GM12878 (cell line): ENCODE measurements at regions not wholly inside any gene's neighbourhood (a gene's known extent, or its start where the extent isn't known, plus 50 kb on each side); places are given as distances from the start of the nearest gene placed in this dataset.

Source experiments
- ATAC-seq: fragments of 200-7000 bp; cut with Tn5 transposase; 3 replicates; pipeline ENCODE4 v1.9.1; 2020; ENCODE audit warnings: mild to moderate bottlenecking, moderate library complexity
- BruUV-seq: library from RNA; stranded (reverse); fragments of 400-500 nt; replicated peaks from 2 replicates; lab custom pipeline; 2021; lab: Mats Ljungman, UMichigan
- CTCF ChIA-PET: fragments of 300-600 bp; sonication (Branson Sonifier 250); formaldehyde crosslinking; extraction: SDS; loops from one replicate; lab custom pipeline; 2021; ENCODE audit warnings: inconsistent platforms; lab: Yijun Ruan, JAX
- POLR2A ChIA-PET: fragments of 350-600 bp; formaldehyde crosslinking; extraction: SDS; loops from one replicate; lab custom pipeline; 2021; ENCODE audit warnings: inconsistent platforms; lab: Charles Lee
- RAD21 ChIA-PET: fragments of 300-600 bp; sonication (Branson Sonifier 250); formaldehyde crosslinking; loops from one replicate; lab custom pipeline; 2023; ENCODE audit warnings: antibody characterized with exemption; ENCODE audit not compliant: unreplicated experiment; lab: Charles Lee
- SMC1A ChIA-PET: fragments of 300-600 bp; sonication (Branson Sonifier 250); formaldehyde crosslinking; loops from one replicate; lab custom pipeline; 2023; ENCODE audit not compliant: unreplicated experiment, uncharacterized antibody; lab: Charles Lee
- DNase-seq: peaks from one replicate; pipeline ENCODE4 v3.0.0-alpha.2; 2011; ENCODE audit warnings: low read depth, low spot score
- FAIRE-seq: peaks from 3 replicates; lab custom pipeline; 2011; peaks lifted over from hg19 to GRCh38; lab: Jason Lieb, UNC
- H2AFZ ChIP-seq: 2 replicates; pipeline ENCODE4 v1.6.0; 2011; ENCODE audit warnings: low read depth, low read length, control low read depth; ENCODE audit not compliant: control insufficient read depth
- H3K27ac ChIP-seq: 2 replicates; pipeline ENCODE4 v1.5.1; 2011; ENCODE audit warnings: control low read depth; ENCODE audit not compliant: control insufficient read depth, insufficient read depth
- H3K27me3 ChIP-seq, 2 experiments: replicated peaks in 1 of 2; 2 replicates each; pipeline versions ENCODE4 v1.6.0 to v1.6.1; 2011; ENCODE audit warnings: low read length in 1 of 2; ENCODE audit not compliant: control insufficient read depth in 2 of 2, insufficient read depth in 2 of 2
- H3K36me3 ChIP-seq, 2 experiments: 2 replicates each; pipeline ENCODE4 v1.5.1; 2011; ENCODE audit warnings: low read length in 1 of 2; ENCODE audit not compliant: control insufficient read depth in 2 of 2, insufficient read depth in 2 of 2
- H3K4me1 ChIP-seq: 2 replicates; pipeline ENCODE4 v1.6.1; 2011; ENCODE audit warnings: mild to moderate bottlenecking, low read length, moderate library complexity, mixed read lengths; ENCODE audit not compliant: control insufficient read depth, insufficient read depth
- H3K4me2 ChIP-seq: 2 replicates; pipeline ENCODE4 v1.6.0; 2011; ENCODE audit warnings: control low read depth; ENCODE audit not compliant: control insufficient read depth, insufficient read depth
- H3K4me3 ChIP-seq: fragments of 200-600 bp; sonication (generic); 2 replicates; pipeline ENCODE4 v1.5.1; 2016
- H3K79me2 ChIP-seq: 2 replicates; pipeline ENCODE4 v1.6.0; 2011; ENCODE audit warnings: low read length; ENCODE audit not compliant: control insufficient read depth, insufficient read depth
- H3K9ac ChIP-seq: 2 replicates; pipeline ENCODE4 v1.8.0; 2011; ENCODE audit warnings: low read length, control low read depth, mixed read lengths; ENCODE audit not compliant: control insufficient read depth, insufficient read depth
- H3K9me3 ChIP-seq: replicated peaks from 3 replicates; pipeline ENCODE4 v1.5.1; 2011; ENCODE audit warnings: mild to moderate bottlenecking, low read length; ENCODE audit not compliant: control insufficient read depth, insufficient read depth
- H4K20me1 ChIP-seq: 2 replicates; pipeline ENCODE4 v1.6.0; 2011; ENCODE audit not compliant: control insufficient read depth, insufficient read depth
- EP300 ChIP-seq, 2 experiments: fragments of 150-350 bp in 1 of 2; IDR thresholded peaks; 2 replicates each; pipeline ENCODE4 v1.6.1; 2011 to 2012; ENCODE audit warnings: low read depth in 2 of 2, low read length in 2 of 2, borderline replicate concordance in 1 of 2, improper control_type of control experiment in 1 of 2, inconsistent platforms in 1 of 2; ENCODE audit not compliant: control insufficient read depth in 1 of 2
- HDAC2 ChIP-seq: fragments of 200-600 bp; sonication (generic); IDR thresholded peaks from 2 replicates; pipeline ENCODE4 v1.6.1; 2017
- LARP7 ChIP-seq: fragments of 450-650 bp; IDR thresholded peaks from 2 replicates; pipeline ENCODE4 v1.6.1; 2017; ENCODE audit warnings: mild to moderate bottlenecking
- MLLT1 ChIP-seq: fragments of 450-650 bp; IDR thresholded peaks from 2 replicates; pipeline ENCODE4 v1.6.1; 2016; ENCODE audit warnings: mild to moderate bottlenecking
- SMC3 ChIP-seq: IDR thresholded peaks from 2 replicates; pipeline ENCODE4 v1.6.1; 2011; ENCODE audit warnings: low read length, improper control_type of control experiment, borderline replicate concordance
- TCF7 ChIP-seq: IDR thresholded peaks from 2 replicates; pipeline ENCODE4 v1.6.1; 2014; ENCODE audit warnings: antibody characterized with exemption, borderline replicate concordance
- ZBTB40 ChIP-seq: fragments of 450-650 bp; IDR thresholded peaks from 2 replicates; pipeline ENCODE4 v1.6.1; 2016; ENCODE audit warnings: mild to moderate bottlenecking, moderate library complexity, borderline replicate concordance
- ZNF622 ChIP-seq: fragments of 450-650 bp; IDR thresholded peaks from 2 replicates; pipeline ENCODE4 v1.6.1; 2017; ENCODE audit warnings: mild to moderate bottlenecking, inconsistent platforms
- WGBS: methylation state at CpG from one replicate; pipeline ENCODE4 v1.1.6; 2016; ENCODE audit warnings: low lambda C conversion rate; ENCODE audit not compliant: insufficient replicate concordance, insufficient coverage; ENCODE audit errors: missing lambda C conversion rate; 5-methylcytosine and 5-hydroxymethylcytosine counted together
- in situ Hi-C: fragments of 300-500 bp; cut with MboI; formaldehyde crosslinking; loops from 9 replicates; pipeline ENCODE4 v1.14.3; 2018; ENCODE audit warnings: mixed read lengths
- intact Hi-C: fragments of 100-400 bp; cut with micrococcal nuclease; formaldehyde crosslinking; loops from one replicate; pipeline ENCODE4 v1.14.2; 2022; ENCODE audit not compliant: unreplicated experiment
- TF ChIP-seq, protein P1 (sequence below): fragments of 450-650 bp; formaldehyde crosslinking; IDR thresholded peaks from 2 replicates; pipeline ENCODE4 v1.4.0; 2020; ENCODE audit warnings: mild to moderate bottlenecking, moderate library complexity

DNA sequence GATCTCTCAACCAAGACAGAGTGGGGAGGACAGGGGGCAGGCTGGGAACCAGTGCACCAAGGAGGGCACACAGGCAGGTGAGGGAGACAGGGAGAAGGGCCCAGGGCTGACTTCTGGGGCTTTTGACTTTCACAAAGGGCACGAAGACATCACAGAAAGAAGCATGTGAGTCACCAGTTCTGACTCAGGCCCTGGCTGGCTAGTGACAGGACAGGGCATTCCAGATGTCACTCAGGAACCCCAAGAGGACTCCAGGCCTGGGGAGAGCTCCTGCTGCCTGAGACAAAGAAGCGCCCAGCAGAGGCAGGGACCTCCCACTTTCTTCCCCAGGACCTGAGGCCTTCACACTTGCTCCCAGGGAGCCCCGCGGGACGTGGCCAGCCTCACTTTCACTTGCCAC, 497.2 kb downstream of the BUD13 start:
- 60% methylated on average over 5 of the region's 5 CpGs for WGBS
- in situ Hi-C loops (loop anchor here (5.0 kb wide), 1 partner anchor 943 kb away; no protein-coding TSS in a partner anchor), intact Hi-C loops (loop anchor here (1.0 to 10.0 kb wide), 6 partner anchors 283 to 951 kb away; no protein-coding TSS in a partner anchor)
- BruUV-seq: no TSS peak
- H3K27ac ChIP-seq: no peak overlapping the region
- FAIRE-seq (no peak), ATAC-seq (peak; percentile 46), DNase-seq (no peak)
- CTCF ChIA-PET: interaction anchor here (1.1 kb wide), 1 partner anchor 950 kb away, joined by 6 read pairs; no protein-coding TSS in a partner anchor
- H3K9ac ChIP-seq: no peak overlapping the region
- no peaks in the 10 kb centered on the region for H3K9me3 ChIP-seq
- H3K4me1 ChIP-seq: no peaks in the 10 kb centered on the region
- no peaks in the 10 kb centered on the region; a peak in 1 of 4 replicates for H3K27me3 ChIP-seq
- H2AFZ ChIP-seq: no peak overlapping the region
- POLR2A ChIA-PET: no interaction called here
- H4K20me1 ChIP-seq: no peaks in the 10 kb centered on the region
- no peaks in the 10 kb centered on the region for H3K79me2 ChIP-seq
- H3K36me3 ChIP-seq: no peaks in the 10 kb centered on the region
- SMC1A ChIA-PET: no interaction called here
- no peak overlapping the region for H3K4me3 ChIP-seq
- RAD21 ChIA-PET: no interaction called here
- H3K4me2 ChIP-seq: no peak overlapping the region
- no peak for TF ChIP-seq TCF7
- TF ChIP-seq, protein P1, sequence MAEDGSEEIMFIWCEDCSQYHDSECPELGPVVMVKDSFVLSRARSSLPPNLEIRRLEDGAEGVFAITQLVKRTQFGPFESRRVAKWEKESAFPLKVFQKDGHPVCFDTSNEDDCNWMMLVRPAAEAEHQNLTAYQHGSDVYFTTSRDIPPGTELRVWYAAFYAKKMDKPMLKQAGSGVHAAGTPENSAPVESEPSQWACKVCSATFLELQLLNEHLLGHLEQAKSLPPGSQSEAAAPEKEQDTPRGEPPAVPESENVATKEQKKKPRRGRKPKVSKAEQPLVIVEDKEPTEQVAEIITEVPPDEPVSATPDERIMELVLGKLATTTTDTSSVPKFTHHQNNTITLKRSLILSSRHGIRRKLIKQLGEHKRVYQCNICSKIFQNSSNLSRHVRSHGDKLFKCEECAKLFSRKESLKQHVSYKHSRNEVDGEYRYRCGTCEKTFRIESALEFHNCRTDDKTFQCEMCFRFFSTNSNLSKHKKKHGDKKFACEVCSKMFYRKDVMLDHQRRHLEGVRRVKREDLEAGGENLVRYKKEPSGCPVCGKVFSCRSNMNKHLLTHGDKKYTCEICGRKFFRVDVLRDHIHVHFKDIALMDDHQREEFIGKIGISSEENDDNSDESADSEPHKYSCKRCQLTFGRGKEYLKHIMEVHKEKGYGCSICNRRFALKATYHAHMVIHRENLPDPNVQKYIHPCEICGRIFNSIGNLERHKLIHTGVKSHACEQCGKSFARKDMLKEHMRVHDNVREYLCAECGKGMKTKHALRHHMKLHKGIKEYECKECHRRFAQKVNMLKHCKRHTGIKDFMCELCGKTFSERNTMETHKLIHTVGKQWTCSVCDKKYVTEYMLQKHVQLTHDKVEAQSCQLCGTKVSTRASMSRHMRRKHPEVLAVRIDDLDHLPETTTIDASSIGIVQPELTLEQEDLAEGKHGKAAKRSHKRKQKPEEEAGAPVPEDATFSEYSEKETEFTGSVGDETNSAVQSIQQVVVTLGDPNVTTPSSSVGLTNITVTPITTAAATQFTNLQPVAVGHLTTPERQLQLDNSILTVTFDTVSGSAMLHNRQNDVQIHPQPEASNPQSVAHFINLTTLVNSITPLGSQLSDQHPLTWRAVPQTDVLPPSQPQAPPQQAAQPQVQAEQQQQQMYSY (CRISPR knock-in tag): no peak
- no peak for TF ChIP-seq MLLT1
- TF ChIP-seq HDAC2: no peak
- TF ChIP-seq SMC3: no peak
- TF ChIP-seq LARP7: no peak
- no peak for TF ChIP-seq ZNF622
- no peak for TF ChIP-seq EP300 (IDR thresholded peaks at IDR 0.05; ENCODE audit: borderline replicate concordance in 1 of 2, control insufficient read depth in 1 of 2, low read depth in 2 of 2, low read length in 2 of 2)
- no peak for TF ChIP-seq ZBTB40
